KMS-11 (cell line): ENCODE measurements at regions not wholly inside any gene's neighbourhood (a gene's known extent, or its start where the extent isn't known, plus 50 kb on each side); places are given as distances from the start of the nearest gene placed in this dataset.
"Not testable (repeated sequence)": the region's sequence is repeated elsewhere in the genome, so short reads cannot be mapped to it uniquely, and the experiment has no call there.

Experiments used
- H2AFZ ChIP-seq: fragments of 200-600 bp; sonication (generic); 2 replicates; pipeline ENCODE4 v1.6.1; 2016; ENCODE audit warnings: antibody characterized with exemption, mixed run types, low read depth
- H3K27ac ChIP-seq: fragments of 200-600 bp; sonication (generic); 2 replicates; pipeline ENCODE4 v1.6.1; 2016; ENCODE audit warnings: mild to moderate bottlenecking, mixed run types
- H3K27me3 ChIP-seq: fragments of 200-600 bp; sonication (generic); 2 replicates; pipeline ENCODE4 v1.6.1; 2017; ENCODE audit warnings: mild to moderate bottlenecking, low read depth, mixed run types, moderate library complexity; ENCODE audit not compliant: insufficient read depth
- H3K36me3 ChIP-seq: fragments of 200-600 bp; sonication (generic); 2 replicates; pipeline ENCODE4 v1.6.1; 2017; ENCODE audit warnings: mild to moderate bottlenecking, mixed run types; ENCODE audit not compliant: insufficient read depth
- H3K4me1 ChIP-seq: fragments of 200-600 bp; sonication (generic); 2 replicates; pipeline ENCODE4 v1.6.1; 2016; ENCODE audit warnings: mild to moderate bottlenecking, low read depth, mixed run types; ENCODE audit not compliant: poor library complexity, severe bottlenecking
- H3K4me2 ChIP-seq: fragments of 200-600 bp; sonication (generic); 2 replicates; pipeline ENCODE4 v1.7.0; 2016; ENCODE audit warnings: mild to moderate bottlenecking, mixed run types
- H3K4me3 ChIP-seq: fragments of 200-600 bp; sonication (generic); IDR thresholded peaks from 2 replicates; pipeline ENCODE4 v1.6.1; 2017; ENCODE audit warnings: low read depth, low read length, mixed read lengths; ENCODE audit not compliant: insufficient read depth
- H3K79me2 ChIP-seq: fragments of 200-600 bp; sonication (generic); 2 replicates; pipeline ENCODE4 v1.6.1; 2016; ENCODE audit warnings: low read depth, mixed run types; ENCODE audit not compliant: insufficient read depth
- H3K9ac ChIP-seq: fragments of 200-600 bp; sonication (generic); 2 replicates; pipeline ENCODE4 v1.6.1; 2016; ENCODE audit warnings: mild to moderate bottlenecking, mixed run types
- H4K20me1 ChIP-seq: fragments of 200-600 bp; sonication (generic); 2 replicates; pipeline ENCODE4 v1.6.1; 2016; ENCODE audit warnings: mild to moderate bottlenecking, mixed run types; ENCODE audit not compliant: insufficient read depth
- TF ChIP-seq, protein P1 (sequence below): fragments of 200-600 bp; sonication (generic); conservative IDR thresholded peaks from 2 replicates; pipeline ENCODE4 v1.6.1; 2017; ENCODE audit warnings: low read depth, mild to moderate bottlenecking, antibody characterized with exemption, low read length, moderate library complexity, mixed read lengths

DNA sequence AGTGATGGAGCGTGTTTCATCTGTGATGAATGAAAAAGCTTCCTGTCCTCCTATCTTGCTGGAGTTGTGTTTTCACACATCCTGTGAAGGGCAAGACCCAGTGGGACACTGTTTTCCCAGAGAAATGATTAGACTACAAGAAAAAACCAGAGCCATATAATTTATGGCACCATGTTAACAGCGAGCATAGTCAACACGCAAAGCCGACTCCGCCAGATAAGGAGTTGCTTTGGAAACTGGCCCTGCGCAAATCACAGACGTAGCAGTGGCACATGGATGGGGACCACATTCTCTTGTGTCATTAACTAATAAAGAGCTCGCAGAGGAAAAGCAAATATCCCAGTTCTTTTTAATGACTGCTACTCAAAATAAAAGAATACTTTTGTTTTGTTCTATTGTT lies 471.2 kb upstream of the RUNX1 start:
- Histone ChIP-seq H3K4me2 (no peak overlapping the region), H3K4me1 (no peaks in the 10 kb centered on the region), H3K4me3 (no peak overlapping the region), H3K27me3 (no peaks in the 10 kb centered on the region), H2AFZ (no peak overlapping the region), H3K79me2 (no peaks in the 10 kb centered on the region), H3K36me3 (no peaks in the 10 kb centered on the region), H3K9ac (no peak overlapping the region), H3K27ac (no peak overlapping the region), H4K20me1 (no peaks in the 10 kb centered on the region)
- TF ChIP-seq, protein P1, sequence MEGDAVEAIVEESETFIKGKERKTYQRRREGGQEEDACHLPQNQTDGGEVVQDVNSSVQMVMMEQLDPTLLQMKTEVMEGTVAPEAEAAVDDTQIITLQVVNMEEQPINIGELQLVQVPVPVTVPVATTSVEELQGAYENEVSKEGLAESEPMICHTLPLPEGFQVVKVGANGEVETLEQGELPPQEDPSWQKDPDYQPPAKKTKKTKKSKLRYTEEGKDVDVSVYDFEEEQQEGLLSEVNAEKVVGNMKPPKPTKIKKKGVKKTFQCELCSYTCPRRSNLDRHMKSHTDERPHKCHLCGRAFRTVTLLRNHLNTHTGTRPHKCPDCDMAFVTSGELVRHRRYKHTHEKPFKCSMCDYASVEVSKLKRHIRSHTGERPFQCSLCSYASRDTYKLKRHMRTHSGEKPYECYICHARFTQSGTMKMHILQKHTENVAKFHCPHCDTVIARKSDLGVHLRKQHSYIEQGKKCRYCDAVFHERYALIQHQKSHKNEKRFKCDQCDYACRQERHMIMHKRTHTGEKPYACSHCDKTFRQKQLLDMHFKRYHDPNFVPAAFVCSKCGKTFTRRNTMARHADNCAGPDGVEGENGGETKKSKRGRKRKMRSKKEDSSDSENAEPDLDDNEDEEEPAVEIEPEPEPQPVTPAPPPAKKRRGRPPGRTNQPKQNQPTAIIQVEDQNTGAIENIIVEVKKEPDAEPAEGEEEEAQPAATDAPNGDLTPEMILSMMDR: no peak

DNA sequence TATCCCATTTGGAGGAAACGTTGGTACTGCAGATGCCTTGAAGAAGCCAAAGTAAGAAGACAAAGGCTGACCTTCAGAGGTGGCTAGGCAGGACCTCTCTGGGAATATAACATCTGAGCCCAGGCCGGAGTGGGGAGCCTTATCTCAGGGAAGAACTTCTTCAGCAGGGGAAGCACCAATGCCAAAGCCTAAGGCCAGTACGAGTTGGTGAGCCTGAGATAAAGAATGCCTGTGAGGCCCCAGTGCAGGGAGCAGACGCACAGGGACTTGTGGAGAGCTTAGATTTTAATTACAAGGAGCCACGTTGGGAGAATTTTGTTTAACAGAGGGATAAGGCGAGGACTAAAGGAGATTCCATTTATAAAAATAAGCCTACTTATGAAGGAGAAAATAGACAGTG lies 468.8 kb upstream of the RUNX1 start:
- H2AFZ ChIP-seq: no peak overlapping the region
- TF ChIP-seq, protein P1: no peak
- no peaks in the 10 kb centered on the region for H3K36me3 ChIP-seq
- no peak overlapping the region for H3K27ac ChIP-seq
- H3K4me3 ChIP-seq: no peak overlapping the region
- H4K20me1 ChIP-seq: no peaks in the 10 kb centered on the region
- no peak overlapping the region for H3K4me2 ChIP-seq
- no peaks in the 10 kb centered on the region for H3K4me1 ChIP-seq
- H3K27me3 ChIP-seq: no peaks in the 10 kb centered on the region
- H3K79me2 ChIP-seq: no peaks in the 10 kb centered on the region
- no peak overlapping the region for H3K9ac ChIP-seq

DNA sequence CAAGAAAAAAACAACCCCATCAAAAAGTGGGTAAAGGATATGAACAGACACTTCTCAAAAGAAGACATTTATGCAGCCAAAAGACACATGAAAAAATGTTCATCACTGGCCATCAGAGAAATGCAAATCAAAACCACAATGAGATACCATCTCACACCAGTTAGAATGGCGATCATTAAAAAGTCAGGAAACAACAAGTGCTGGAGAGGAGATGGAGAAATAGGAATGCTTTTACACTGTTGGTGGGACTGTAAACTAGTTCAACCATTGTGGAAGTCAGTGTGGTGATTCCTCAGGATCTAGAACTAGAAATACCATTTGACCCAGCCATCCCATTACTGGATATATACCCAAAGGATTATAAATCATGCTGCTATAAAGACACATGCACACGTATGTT lies 467.2 kb upstream of the RUNX1 start:
- not testable (repeated sequence) for H3K4me1 ChIP-seq, H2AFZ ChIP-seq, H4K20me1 ChIP-seq, H3K4me3 ChIP-seq, H3K36me3 ChIP-seq, H3K9ac ChIP-seq, H3K79me2 ChIP-seq, H3K4me2 ChIP-seq, H3K27me3 ChIP-seq, H3K27ac ChIP-seq

DNA sequence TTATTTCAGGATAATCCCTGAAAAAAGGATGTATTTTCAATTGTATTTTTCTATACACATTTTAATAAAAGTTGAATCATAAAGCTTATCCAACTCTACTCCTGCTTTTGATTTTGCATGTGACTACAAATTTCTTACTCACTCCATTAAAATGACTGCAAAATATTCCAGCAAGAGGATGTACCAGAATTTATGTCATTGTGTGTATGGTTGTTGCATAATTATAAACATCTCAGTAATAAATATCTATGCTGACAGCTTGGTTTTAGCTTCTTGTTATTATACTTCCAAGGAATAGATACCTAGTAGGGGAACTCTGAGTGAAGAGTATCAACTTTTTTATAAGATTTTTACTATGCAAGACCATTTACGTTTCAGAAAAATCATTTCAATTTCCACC lies 463.2 kb upstream of the RUNX1 start:
- Histone ChIP-seq H3K79me2 (no peaks in the 10 kb centered on the region), H3K27ac (no peak overlapping the region), H3K4me3 (no peak overlapping the region), H3K36me3 (no peaks in the 10 kb centered on the region), H3K9ac (no peak overlapping the region), H4K20me1 (no peaks in the 10 kb centered on the region), H2AFZ (no peak overlapping the region), H3K4me2 (no peak overlapping the region), H3K27me3 (no peaks in the 10 kb centered on the region), H3K4me1 (no peaks in the 10 kb centered on the region)
- TF ChIP-seq, protein P1: no peak

DNA sequence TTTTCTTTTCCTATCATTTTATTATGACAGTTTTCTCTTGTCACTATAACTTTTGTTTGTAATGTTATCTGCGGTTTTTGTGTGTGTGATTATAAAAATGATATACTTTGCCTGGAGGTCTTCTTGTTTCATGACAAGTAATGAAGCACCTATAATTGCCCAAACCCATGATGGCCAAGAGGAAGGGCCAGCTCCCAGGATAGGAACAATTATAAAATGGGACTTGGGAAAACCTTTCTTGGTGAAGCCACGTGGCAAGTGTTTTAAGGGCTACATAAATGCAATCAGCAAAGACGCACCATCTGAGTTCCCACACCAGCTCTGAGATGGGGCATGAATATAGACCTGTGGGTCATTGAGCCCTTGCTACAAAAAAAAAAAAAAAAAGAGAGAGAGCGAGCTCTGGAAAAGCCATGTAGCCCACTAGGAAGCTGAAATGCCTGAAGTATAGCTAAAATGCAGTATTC lies 462.6 kb upstream of the RUNX1 start:
- no peaks in the 10 kb centered on the region for H3K27me3 ChIP-seq

More for the DNA sequence above, 462.6 kb upstream of the RUNX1 start:
- Histone ChIP-seq H3K36me3 (no peaks in the 10 kb centered on the region), H3K79me2 (no peaks in the 10 kb centered on the region), H3K4me3 (no peak overlapping the region), H3K27ac (no peak overlapping the region), H3K4me1 (no peaks in the 10 kb centered on the region), H2AFZ (no peak overlapping the region), H3K4me2 (no peak overlapping the region), H4K20me1 (no peaks in the 10 kb centered on the region), H3K9ac (no peak overlapping the region)
- TF ChIP-seq, protein P1: no peak
